DMS79 (cell line): ENCODE measurements at regions not wholly inside any gene's neighbourhood (a gene's known extent, or its start where the extent isn't known, plus 50 kb on each side); places are given as distances from the start of the nearest gene placed in this dataset.

Experiments used
- DNase-seq: peaks from one replicate; lab custom pipeline; 2025; lab: John Stamatoyannopoulos, UW

- DNase-seq, result no peak
These were observed 89.6 kb upstream of the SHB start for GRCh38 chr9:38158628-38159027.

- no peak for DNase-seq
These were observed 88.7 kb upstream of the SHB start for GRCh38 chr9:38157711-38158110.

GRCh38 chr9:38154501-38155421, 85.7 kb upstream of the SHB start:
- DNase-seq, result no peak

GRCh38 chr9:38153910-38154291, 84.9 kb upstream of the SHB start:
- DNase-seq, result no peak

- DNase-seq, result no peak
These were observed 84.3 kb upstream of the SHB start for GRCh38 chr9:38153152-38153909.

GRCh38 chr9:38149647-38150046, 80.6 kb upstream of the SHB start:
- DNase-seq, result no peak

GRCh38 chr9:38146844-38147243, 77.8 kb upstream of the SHB start:
- no peak for DNase-seq

GRCh38 chr9:38145526-38146053, 76.6 kb upstream of the SHB start:
- DNase-seq, result no peak

- no peak for DNase-seq
These were observed 75.4 kb upstream of the SHB start for GRCh38 chr9:38144421-38144820.

- DNase-seq, result no peak
These were observed 72.9 kb upstream of the SHB start for GRCh38 chr9:38141746-38142591.

- DNase-seq, result no peak
These were observed 69.2 kb upstream of the SHB start for GRCh38 chr9:38138276-38138675.

- no peak for DNase-seq
These were observed 68.3 kb upstream of the SHB start for GRCh38 chr9:38137342-38137741.

GRCh38 chr9:38136386-38136785, 67.4 kb upstream of the SHB start:
- no peak for DNase-seq

- no peak for DNase-seq
These were observed 65.7 kb upstream of the SHB start for GRCh38 chr9:38134611-38135237.

- DNase-seq, result no peak
These were observed 64.6 kb upstream of the SHB start for GRCh38 chr9:38133595-38133994.

GRCh38 chr9:38132956-38133355, 63.9 kb upstream of the SHB start:
- no peak for DNase-seq

GRCh38 chr9:38131729-38132128, 62.7 kb upstream of the SHB start:
- no peak for DNase-seq

GRCh38 chr9:38130724-38131123, 61.7 kb upstream of the SHB start:
- DNase-seq, result no peak

- no peak for DNase-seq
These were observed 60.3 kb upstream of the SHB start for GRCh38 chr9:38129366-38129765.

- no peak for DNase-seq
These were observed 59.8 kb upstream of the SHB start for GRCh38 chr9:38128752-38129270.

GRCh38 chr9:38127271-38127839, 58.3 kb upstream of the SHB start:
- peak; percentile 8 for DNase-seq
